ENCODE measurements at regions not wholly inside any gene's neighbourhood (a gene's known extent, or its start where the extent isn't known, plus 50 kb on each side); places are given as distances from the start of the nearest gene placed in this dataset.

DNA sequence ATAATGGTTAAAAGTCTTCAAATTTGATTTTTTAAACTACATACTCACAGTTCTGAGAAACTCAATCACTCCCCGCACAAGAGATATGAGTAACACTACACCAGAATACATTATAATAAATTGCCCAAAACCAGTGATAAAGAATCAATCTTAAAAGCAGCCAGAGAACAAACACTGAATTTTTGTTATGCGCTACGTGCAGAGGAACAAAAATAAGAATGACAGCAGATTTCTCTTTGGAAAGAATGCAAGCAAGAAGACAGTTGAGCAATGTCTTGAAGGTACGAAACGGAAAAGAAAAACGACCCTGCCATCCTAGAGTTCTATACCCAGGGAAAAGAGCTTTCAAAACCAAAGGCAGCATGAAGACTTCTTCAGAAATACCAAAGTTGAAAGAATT is 216.7 kb downstream of the TTLL2 start:
- H3K4me2 ChIP-seq (ENCODE audit: low read depth, low read length) = no peak overlapping the region
- ChIA-PET CTCF (ENCODE audit: low intra/inter-chr PET ratio, low total read pairs) (no interaction called here), POLR2A (no interaction called here)
- intact Hi-C loops (cut with micrococcal nuclease; ENCODE audit: unreplicated experiment) (no loop called here), in situ Hi-C loops (cut with HindIII; ENCODE audit: extremely low pct_ligation_motif_present, low pct_unique_long_range_greater_than_20kb) (no loop called here)
- no peaks in the 10 kb centered on the region for H4K20me1 ChIP-seq (ENCODE audit: insufficient read depth, low read length)
- H3K79me2 ChIP-seq (ENCODE audit: insufficient read depth, low read length) = no peaks in the 10 kb centered on the region
- H3K27ac ChIP-seq (ENCODE audit: extremely low read length, insufficient read depth, low read length) = no peak overlapping the region
- no TSS peak for BruUV-seq (replicated peaks)
- peaks cover 0 to 20% of the 10 kb centered on the region in 2 experiments; a peak in 2 of 5 replicates for H3K27me3 ChIP-seq (ENCODE audit: control insufficient read depth in 1 of 2, insufficient read depth in 2 of 2, low read length in 2 of 2)
- TF ChIP-seq, protein P1, sequence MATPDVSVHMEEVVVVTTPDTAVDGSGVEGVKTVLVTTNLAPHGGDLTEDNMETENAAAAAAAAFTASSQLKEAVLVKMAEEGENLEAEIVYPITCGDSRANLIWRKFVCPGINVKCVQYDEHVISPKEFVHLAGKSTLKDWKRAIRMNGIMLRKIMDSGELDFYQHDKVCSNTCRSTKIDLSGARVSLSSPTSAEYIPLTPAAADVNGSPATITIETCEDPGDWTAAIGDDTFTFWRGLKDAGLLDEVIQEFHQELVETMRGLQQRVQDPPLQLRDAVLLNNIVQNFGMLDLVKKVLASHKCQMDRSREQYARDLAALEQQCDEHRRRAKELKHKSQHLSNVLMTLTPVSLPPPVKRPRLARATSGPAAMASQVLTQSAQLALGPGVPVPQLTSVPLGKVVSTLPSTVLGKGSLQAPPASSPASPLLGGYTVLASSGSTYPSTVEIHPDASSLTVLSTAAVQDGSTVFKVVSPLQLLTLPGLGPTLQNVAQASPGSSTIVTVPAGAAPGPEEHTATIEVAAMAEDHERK (CRISPR knock-in tag; IDR thresholded peaks at IDR 0.05; ENCODE audit: low read depth) = no peak
- TF ChIP-seq ZNF292 (CRISPR knock-in tag; IDR thresholded peaks at IDR 0.05; ENCODE audit: borderline replicate concordance, low read depth) (no peak), ZNF317 (CRISPR knock-in tag; IDR thresholded peaks at IDR 0.05) (peak; percentile 98)
- H3K9ac ChIP-seq (ENCODE audit: insufficient read depth, low read depth, low read length) = no peak overlapping the region
- no peak overlapping the region for H2AFZ ChIP-seq (ENCODE audit: low read length)
- ATAC-seq = no peak
- no peak for DNase-seq (ENCODE audit: low spot score)
- no peaks in the 10 kb centered on the region for H3K36me3 ChIP-seq (replicated peaks in 1 of 2; ENCODE audit: control insufficient read depth in 1 of 2, insufficient read depth in 2 of 2, low read length in 2 of 2)
- WGBS (ENCODE audit: low lambda C conversion rate) = 51% methylated on average over 6 of the region's 6 CpGs
- 0 out of 2 replicates have a peak, but pooled peaks cover 2% of the 10 kb centered on the region for H3K4me1 ChIP-seq (ENCODE audit: insufficient read depth, low read length)
- no peak overlapping the region for H3K4me3 ChIP-seq (replicated peaks in 1 of 3; ENCODE audit: insufficient read depth in 1 of 3, low read depth in 2 of 3, low read length in 3 of 3)
- 0 out of 2 replicates have a peak, but pooled peaks cover 5% of the 10 kb centered on the region for H3K9me3 ChIP-seq (ENCODE audit: low read length)
- FAIRE-seq = no peak

DNA sequence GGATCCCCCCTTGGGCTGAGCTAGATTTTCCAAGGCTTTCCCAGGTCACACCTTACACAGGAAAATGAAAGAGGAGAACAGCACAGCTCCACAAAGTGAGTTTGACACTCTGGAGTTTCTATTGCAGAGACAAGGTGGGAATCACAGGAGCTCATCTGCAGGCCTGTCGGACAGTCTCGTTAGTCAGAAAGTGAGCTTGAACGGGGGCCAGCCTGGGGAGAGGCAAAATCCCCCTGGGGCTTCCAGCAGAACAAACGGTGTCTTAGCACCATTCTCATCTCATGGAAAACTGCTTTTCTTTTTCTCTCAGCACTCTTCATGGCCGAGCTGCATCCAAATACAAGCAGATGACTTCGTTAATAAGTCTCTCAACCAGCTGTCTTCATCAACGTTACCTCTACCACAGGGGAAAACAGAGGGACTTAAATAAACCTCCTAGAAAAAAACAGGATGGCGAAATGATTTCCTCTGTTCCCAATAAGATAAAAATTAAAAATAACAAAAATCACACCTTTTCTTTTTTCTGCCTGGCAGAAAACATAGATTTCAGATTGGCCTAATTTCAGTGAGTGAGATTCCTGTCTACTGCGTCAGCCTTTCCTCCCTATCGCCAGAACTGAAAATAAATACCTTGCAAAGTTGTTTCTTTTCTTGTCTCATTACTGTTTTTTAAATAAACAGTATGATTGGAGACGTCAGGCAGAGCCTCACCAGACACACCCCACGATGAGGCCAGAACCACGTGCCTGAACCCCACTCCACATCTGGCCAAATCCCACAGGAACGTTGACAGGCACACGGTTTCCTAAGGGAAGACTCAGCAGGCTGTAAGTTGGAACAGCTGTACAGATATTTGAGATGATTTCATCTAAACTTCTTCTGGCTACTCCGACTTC is 219.0 kb downstream of the TTLL2 start:
- no peak overlapping the region for H3K9ac ChIP-seq (ENCODE audit: insufficient read depth, low read depth, low read length)
- no peak overlapping the region for H3K4me2 ChIP-seq (ENCODE audit: low read depth, low read length)
- DNase-seq (ENCODE audit: low spot score) = no peak
- H3K4me3 ChIP-seq (replicated peaks in 1 of 3; ENCODE audit: insufficient read depth in 1 of 3, low read depth in 2 of 3, low read length in 3 of 3) = no peak overlapping the region
- in situ Hi-C loops (cut with HindIII; ENCODE audit: extremely low pct_ligation_motif_present, low pct_unique_long_range_greater_than_20kb) (no loop called here), intact Hi-C loops (cut with micrococcal nuclease; ENCODE audit: unreplicated experiment) (no loop called here)
- H3K9me3 ChIP-seq (ENCODE audit: low read length) = 0 out of 2 replicates have a peak, but pooled peaks cover 5% of the 10 kb centered on the region
- no peak for ATAC-seq
- no TSS peak for BruUV-seq (replicated peaks)
- peaks cover 0 to 19% of the 10 kb centered on the region in 2 experiments; a peak in 2 of 5 replicates for H3K27me3 ChIP-seq (ENCODE audit: control insufficient read depth in 1 of 2, insufficient read depth in 2 of 2, low read length in 2 of 2)
- no peaks in the 10 kb centered on the region for H3K79me2 ChIP-seq (ENCODE audit: insufficient read depth, low read length)
- peaks cover 13% of the 10 kb centered on the region; the same call in 1 of the 2 replicates for H3K4me1 ChIP-seq (ENCODE audit: insufficient read depth, low read length)
- H2AFZ ChIP-seq (ENCODE audit: low read length) = no peak overlapping the region
- no peaks in the 10 kb centered on the region for H3K36me3 ChIP-seq (replicated peaks in 1 of 2; ENCODE audit: control insufficient read depth in 1 of 2, insufficient read depth in 2 of 2, low read length in 2 of 2)
- no peak for FAIRE-seq
- CTCF ChIA-PET (ENCODE audit: low intra/inter-chr PET ratio, low total read pairs) = no interaction called here
- TF ChIP-seq ZNF12 (CRISPR knock-in tag; IDR thresholded peaks at IDR 0.05) (no peak), FOXJ3 (CRISPR knock-in tag; IDR thresholded peaks at IDR 0.05; ENCODE audit: borderline replicate concordance) (no peak), HNRNPLL (IDR thresholded peaks at IDR 0.05; ENCODE audit: low read depth, low read length, poor library complexity, severe bottlenecking) (no peak), KLF6 (CRISPR knock-in tag; IDR thresholded peaks at IDR 0.05) (no peak), RXRB (CRISPR knock-in tag; IDR thresholded peaks at IDR 0.05; ENCODE audit: borderline replicate concordance) (no peak), E2F1 (CRISPR knock-in tag; IDR thresholded peaks at IDR 0.05) (no peak), ZNF615 (CRISPR knock-in tag; IDR thresholded peaks at IDR 0.05; ENCODE audit: borderline replicate concordance) (no peak)
- WGBS (ENCODE audit: low lambda C conversion rate) = 53% methylated on average over 16 of the region's 16 CpGs
- H3K27ac ChIP-seq (ENCODE audit: extremely low read length, insufficient read depth, low read length) = no peak overlapping the region
- POLR2A ChIA-PET = interaction anchor here (0.7 kb wide), 1 partner anchor 139 kb away, joined by 3 read pairs; no protein-coding TSS in a partner anchor
- H4K20me1 ChIP-seq (ENCODE audit: insufficient read depth, low read length) = no peaks in the 10 kb centered on the region
